K562 (cell line): ENCODE measurements at regions not wholly inside any gene's neighbourhood (a gene's known extent, or its start where the extent isn't known, plus 50 kb on each side); places are given as distances from the start of the nearest gene placed in this dataset.
A peak's percentile ranks its signal among the peaks of the same experiment; 100 is the strongest.

ENCODE experiments used
- ATAC-seq: fragments of 200-7000 bp; cut with Tn5 transposase; 3 replicates; pipeline ENCODE4 v1.9.1; 2020; ENCODE audit warnings: moderate library complexity
- BruUV-seq: library from RNA; stranded (reverse); fragments of 400-500 nt; replicated peaks from 2 replicates; lab custom pipeline; 2021; lab: Mats Ljungman, UMichigan
- CTCF ChIA-PET: fragments of 300-600 bp; formaldehyde crosslinking; extraction: SDS; loops from one replicate; lab custom pipeline; 2021; ENCODE audit warnings: low intra/inter-chr PET ratio; lab: Yijun Ruan, JAX
- POLR2A ChIA-PET: fragments of 300-600, 350-650 bp; sonication (Branson Sonifier 250); formaldehyde crosslinking; extraction: SDS; loops from one replicate; lab custom pipeline; 2021; ENCODE audit warnings: antibody characterized with exemption, inconsistent platforms; lab: Yijun Ruan, JAX
- DNase-seq, 4 experiments: peaks; one replicate each; pipeline versions ENCODE4 v3.0.0 to v3.0.0-alpha.2; 2011 to 2018; ENCODE audit warnings: low spot score in 3 of 4, mixed read lengths in 3 of 4; ENCODE audit errors: extremely low read depth in 1 of 4
- FAIRE-seq: peaks from 2 replicates; lab custom pipeline; 2011; peaks lifted over from hg19 to GRCh38; lab: Jason Lieb, UNC
- H2AFZ ChIP-seq: 2 replicates; pipeline ENCODE4 v1.6.0; 2011; ENCODE audit warnings: low read depth, low read length, control low read depth, inconsistent platforms
- H3K27ac ChIP-seq: fragments of 200-600 bp; 3 replicates; pipeline ENCODE4 v1.8.0; 2011; ENCODE audit warnings: low read depth, mild to moderate bottlenecking, control low read depth, inconsistent platforms, low read length, moderate library complexity, mixed read lengths; ENCODE audit errors: extremely low read depth
- H3K27me3 ChIP-seq, 2 experiments: fragments of 300-600 bp in 1 of 2; 2 replicates in 1 of 2; 3 replicates in 1 of 2; pipeline versions ENCODE4 v1.6.0 to v1.8.0; 2011; ENCODE audit warnings: inconsistent platforms in 2 of 2, low read length in 2 of 2, mild to moderate bottlenecking in 1 of 2, mixed read lengths in 1 of 2, moderate library complexity in 1 of 2; ENCODE audit not compliant: control insufficient read depth in 2 of 2, insufficient read depth in 2 of 2
- H3K36me3 ChIP-seq: fragments of 300-600 bp; 3 replicates; pipeline ENCODE4 v1.8.0; 2011; ENCODE audit warnings: mild to moderate bottlenecking, low read length, inconsistent platforms; ENCODE audit not compliant: control insufficient read depth, insufficient read depth
- H3K4me1 ChIP-seq, 2 experiments: fragments of 200-600 bp in 1 of 2; replicated peaks in 1 of 2; 2 replicates in 1 of 2; 3 replicates in 1 of 2; pipeline versions ENCODE4 v1.5.1 to v1.8.0; 2011; ENCODE audit warnings: inconsistent platforms in 2 of 2, low read length in 2 of 2, mild to moderate bottlenecking in 1 of 2, mixed read lengths in 1 of 2, moderate library complexity in 1 of 2; ENCODE audit not compliant: control insufficient read depth in 2 of 2, insufficient read depth in 2 of 2
- H3K4me2 ChIP-seq: 2 replicates; pipeline ENCODE4 v1.6.1; 2011; ENCODE audit warnings: low read length, control low read depth, inconsistent platforms, mixed read lengths; ENCODE audit not compliant: insufficient read depth
- H3K4me3 ChIP-seq: fragments of 200-600 bp; sonication (generic), shearing (Covaris generic); 2 replicates; pipeline ENCODE4 v1.5.1; 2016; ENCODE audit warnings: control low read depth, inconsistent platforms
- H3K79me2 ChIP-seq: fragments of 200-600 bp; 3 replicates; pipeline ENCODE4 v1.8.0; 2011; ENCODE audit warnings: low read length, inconsistent platforms; ENCODE audit not compliant: control insufficient read depth, insufficient read depth
- H3K9ac ChIP-seq, 2 experiments: 2 replicates each; pipeline versions ENCODE4 v1.6.0 to v1.6.1; 2011; ENCODE audit warnings: low read depth in 2 of 2, low read length in 2 of 2, control low read depth in 1 of 2, inconsistent platforms in 1 of 2, mild to moderate bottlenecking in 1 of 2, mixed read lengths in 1 of 2; ENCODE audit not compliant: insufficient read depth in 1 of 2
- H3K9me1 ChIP-seq: one replicate; pipeline ENCODE4 v1.6.0; 2011; ENCODE audit warnings: inconsistent platforms, mild to moderate bottlenecking, low read length, moderate library complexity; ENCODE audit not compliant: control insufficient read depth, insufficient read depth
- H3K9me3 ChIP-seq: replicated peaks from 2 replicates; pipeline ENCODE4 v1.5.1; 2011; ENCODE audit warnings: low read depth, low read length, inconsistent platforms; ENCODE audit not compliant: control insufficient read depth, insufficient read depth
- H4K20me1 ChIP-seq: replicated peaks from 2 replicates; pipeline ENCODE4 v1.6.1; 2011; ENCODE audit warnings: low read length, inconsistent platforms, mixed read lengths; ENCODE audit not compliant: control insufficient read depth, insufficient read depth
- BMI1 ChIP-seq: fragments of 150-350 bp; IDR thresholded peaks from 2 replicates; pipeline ENCODE4 v1.6.1; 2014; ENCODE audit warnings: low read length
- CREB5 ChIP-seq: fragments of 250-450 bp; sonication (Bioruptor Pico); IDR thresholded peaks from 2 replicates; pipeline ENCODE4 v1.5.0; 2020; ENCODE audit warnings: mild to moderate bottlenecking
- ESRRA ChIP-seq: fragments of 450-650 bp; IDR thresholded peaks from 2 replicates; pipeline ENCODE4 v1.6.1; 2014; ENCODE audit warnings: low read depth, mild to moderate bottlenecking, moderate library complexity, borderline replicate concordance
- ILF3 ChIP-seq: fragments of 450-650 bp; IDR thresholded peaks from 2 replicates; pipeline ENCODE4 v1.6.1; 2018; ENCODE audit warnings: antibody characterized with exemption, mild to moderate bottlenecking, moderate library complexity, borderline replicate concordance
- NFE2L1 ChIP-seq: fragments of 450-650 bp; IDR thresholded peaks from 2 replicates; pipeline ENCODE4 v1.6.1; 2016; ENCODE audit warnings: missing genetic modification characterization, low read depth, mild to moderate bottlenecking, missing compliant biosample characterization, moderate library complexity, borderline replicate concordance
- NUFIP1 ChIP-seq: fragments of 450-650 bp; IDR thresholded peaks from 2 replicates; pipeline ENCODE4 v1.6.1; 2018; ENCODE audit not compliant: partially characterized antibody
- RBM17 ChIP-seq: fragments of 200-400 bp; formaldehyde crosslinking; IDR thresholded peaks from 2 replicates; pipeline ENCODE4 v1.6.1; 2017; ENCODE audit warnings: low read depth, mild to moderate bottlenecking, low read length, borderline replicate concordance
- SMAD2 ChIP-seq: fragments of 150-350 bp; IDR thresholded peaks from 2 replicates; pipeline ENCODE4 v1.6.1; 2014; ENCODE audit warnings: low read depth, mild to moderate bottlenecking, low read length
- ZNF318 ChIP-seq, 2 experiments: fragments of 450-650 bp; IDR thresholded peaks; 2 replicates each; pipeline ENCODE4 v1.6.1; 2016; ENCODE audit warnings: mild to moderate bottlenecking in 2 of 2, borderline replicate concordance in 1 of 2, low read depth in 1 of 2, moderate library complexity in 1 of 2
- ZNF511 ChIP-seq: sonication (generic); formaldehyde crosslinking; IDR thresholded peaks from 2 replicates; pipeline ENCODE4 v1.8.0; 2022; ENCODE audit warnings: mild to moderate bottlenecking, missing genetic modification reagents
- ZNF707 ChIP-seq: fragments of 250-450 bp; sonication (Bioruptor Pico); conservative IDR thresholded peaks from 2 replicates; pipeline ENCODE4 v1.8.0; 2022; ENCODE audit warnings: inconsistent platforms, mild to moderate bottlenecking, moderate library complexity
- WGBS: fragments of 100-300 bp; shearing (Covaris generic); methylation state at CpG from one replicate; pipeline ENCODE4 v1.1.6; 2016; ENCODE audit warnings: low coverage, mixed read lengths; ENCODE audit not compliant: insufficient coverage; ENCODE audit errors: missing lambda C conversion rate; 5-methylcytosine and 5-hydroxymethylcytosine counted together
- in situ Hi-C: fragments of 300-500 bp; cut with MboI; formaldehyde crosslinking; loops from 4 replicates; pipeline ENCODE4 v1.15.0; 2018; ENCODE audit warnings: inconsistent platforms, mixed read lengths
- intact Hi-C: fragments of 100-400 bp; cut with micrococcal nuclease; formaldehyde crosslinking; loops from 2 replicates; pipeline ENCODE4 v1.14.2; 2022

- TF ChIP-seq NFE2L1 (tag): peak; percentile 91
- no peak for TF ChIP-seq BMI1
- TF ChIP-seq, all 486 proteins: peak for 8
These were observed 192.9 kb upstream of the GALNT2 start (continued) for GRCh38 chr1:229874136-229874535.

- no peaks in the 10 kb centered on the region for H3K79me2 ChIP-seq
- no peak for ATAC-seq
- ChIA-PET POLR2A (interaction anchor here (0.6 kb wide), 1 partner anchor 535 kb away, joined by 5 read pairs; no protein-coding TSS in a partner anchor), CTCF (no interaction called here)
- 5% methylated on average over 2 of the region's 2 CpGs for WGBS
- no peaks in the 10 kb centered on the region for H3K36me3 ChIP-seq
- no peak overlapping the region for H3K9ac ChIP-seq
- no peak for FAIRE-seq
- intact Hi-C loops (no loop called here), in situ Hi-C loops (no loop called here)
- no peaks in the 10 kb centered on the region for H4K20me1 ChIP-seq
- H3K4me3 ChIP-seq: no peak overlapping the region
- no peak for DNase-seq
- no peak overlapping the region for H3K27ac ChIP-seq
- no TSS peak for BruUV-seq
- H3K4me1 ChIP-seq: peaks cover 0 to 4% of the 10 kb centered on the region in 2 experiments; a peak in 2 of 5 replicates
- no peak overlapping the region for H2AFZ ChIP-seq
- H3K27me3 ChIP-seq: peaks cover 10 to 56% of the 10 kb centered on the region in 2 experiments
- H3K4me2 ChIP-seq: no peak overlapping the region
- H3K9me1 ChIP-seq: no peaks in the 10 kb centered on the region
- no peaks in the 10 kb centered on the region for H3K9me3 ChIP-seq
- TF ChIP-seq NUFIP1: no peak
- TF ChIP-seq ZNF511 (CRISPR knock-in tag): no peak
- no peak for TF ChIP-seq ZNF318 (IDR thresholded peaks at IDR 0.05; ENCODE audit: borderline replicate concordance in 1 of 2, low read depth in 1 of 2)
- TF ChIP-seq ESRRA: peak; percentile 82
- TF ChIP-seq ZNF707: no peak
- TF ChIP-seq CREB5 (CRISPR knock-in tag): no peak
- TF ChIP-seq SMAD2: no peak
- TF ChIP-seq ILF3: no peak
- no peak for TF ChIP-seq RBM17
These were observed 192.4 kb upstream of the GALNT2 start for GRCh38 chr1:229874609-229875008.
